NCI-H82 treated with DMSO at 0.1 percent for 48 hours (cell line): ENCODE measurements at regions not wholly inside any gene's neighbourhood (a gene's known extent, or its start where the extent isn't known, plus 50 kb on each side); places are given as distances from the start of the nearest gene placed in this dataset.
"Not testable (repeated sequence)": the region's sequence is repeated elsewhere in the genome, so short reads cannot be mapped to it uniquely, and the experiment has no call there.

ENCODE experiments used
- DNase-seq: peaks from one replicate; lab custom pipeline; 2025; ENCODE audit not compliant: unreplicated experiment; lab: John Stamatoyannopoulos, UW

- no peak for DNase-seq
Observed at GRCh38 chr14:28157887-28158791, 608.4 kb upstream of the FOXG1 start.

- DNase-seq = no peak
Observed at GRCh38 chr14:28161040-28161439, 605.5 kb upstream of the FOXG1 start.

GRCh38 chr14:28163233-28163632, 603.4 kb upstream of the FOXG1 start:
- DNase-seq = peak; percentile 78

DNA sequence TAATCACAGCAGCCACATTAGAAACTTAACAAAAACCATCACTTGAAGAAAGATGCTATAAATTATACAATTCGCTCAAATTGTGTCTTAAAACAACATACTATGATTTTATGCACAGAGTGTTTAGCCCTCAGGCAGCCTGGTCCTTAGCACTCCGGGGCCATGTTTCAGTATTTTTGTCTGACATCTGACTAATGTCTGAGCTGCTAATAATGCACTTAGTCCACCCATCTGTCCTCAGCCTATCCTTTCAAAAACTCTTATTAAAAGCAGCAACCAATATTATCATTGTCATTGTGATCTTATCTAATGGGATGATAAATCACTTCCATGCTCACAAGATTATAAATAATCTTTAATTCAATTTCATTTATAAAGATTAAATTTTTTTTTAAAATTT, 602.7 kb upstream of the FOXG1 start:
- DNase-seq = peak; percentile 75

DNA sequence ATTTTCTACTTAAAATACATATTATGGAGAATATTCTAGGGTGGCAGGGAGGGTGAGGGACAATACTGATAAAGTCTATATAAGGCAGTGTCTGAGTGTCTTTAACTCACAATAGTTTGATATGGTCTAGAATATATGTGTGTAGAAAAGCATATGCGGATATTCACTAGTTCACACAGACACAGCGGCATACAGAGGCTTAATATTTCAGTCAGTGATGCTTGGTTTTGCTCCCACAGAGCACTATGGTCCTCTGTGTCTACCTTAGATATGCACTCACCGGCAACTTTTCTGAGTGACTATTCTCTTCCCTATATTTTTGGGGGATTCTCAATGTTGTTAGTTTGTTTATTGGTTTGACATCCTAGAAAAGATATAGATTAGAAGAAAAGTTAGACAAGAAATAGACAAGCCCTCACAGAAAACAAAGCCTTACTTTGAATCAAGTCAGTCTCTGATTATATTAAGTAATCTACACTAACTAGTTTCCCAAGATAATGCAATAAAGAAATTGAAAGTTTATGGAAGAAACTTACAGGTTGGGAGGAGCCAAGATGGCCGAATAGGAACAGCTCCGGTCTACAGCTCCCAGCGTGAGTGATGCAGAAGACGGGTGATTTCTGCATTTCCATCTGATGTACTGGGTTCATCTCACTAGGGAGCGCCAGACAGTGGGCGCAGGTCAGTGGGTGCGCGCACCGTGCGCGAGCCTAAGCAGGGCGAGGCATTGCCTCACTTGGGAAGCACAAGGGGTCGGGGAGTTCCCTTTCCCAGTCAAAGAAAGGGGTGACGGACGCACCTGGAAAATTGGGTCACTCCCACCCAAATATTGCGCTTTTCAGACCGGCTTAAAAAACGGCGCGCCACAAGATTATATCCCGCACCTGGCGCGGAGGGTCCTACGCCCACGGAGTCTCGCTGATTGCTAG, 578.4 kb upstream of the FOXG1 start:
- DNase-seq = peak; percentile 2

DNA sequence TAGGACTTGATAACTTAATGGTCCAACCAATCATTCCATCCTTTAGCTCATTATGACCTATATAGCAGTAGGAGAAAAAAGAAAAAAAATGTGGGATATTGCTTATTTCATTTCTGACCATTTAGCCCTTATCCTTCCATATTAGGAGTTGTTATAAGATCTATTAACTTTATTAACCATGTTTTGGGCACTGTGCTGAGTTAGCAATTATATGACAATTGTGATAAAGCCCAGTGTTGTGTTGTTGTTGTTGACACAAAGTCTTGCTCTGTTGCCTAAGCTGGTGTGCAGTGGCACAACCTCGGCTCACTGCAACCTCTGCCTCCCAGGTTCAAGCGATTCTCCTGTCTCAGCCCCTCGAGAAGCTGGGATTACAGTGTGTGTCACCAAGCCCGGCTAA, 569.7 kb upstream of the FOXG1 start:
- no peak for DNase-seq

- DNase-seq = no peak
Observed at GRCh38 chr14:28220391-28220790, 546.2 kb upstream of the FOXG1 start.

GRCh38 chr14:28240909-28241308, 525.7 kb upstream of the FOXG1 start:
- DNase-seq = no peak

- DNase-seq = peak; percentile 51
Observed at GRCh38 chr14:28242895-28243294, 523.7 kb upstream of the FOXG1 start.

GRCh38 chr14:28243600-28243999, 523.0 kb upstream of the FOXG1 start:
- DNase-seq = no peak

GRCh38 chr14:28245216-28245615, 521.4 kb upstream of the FOXG1 start:
- DNase-seq = no peak

DNA sequence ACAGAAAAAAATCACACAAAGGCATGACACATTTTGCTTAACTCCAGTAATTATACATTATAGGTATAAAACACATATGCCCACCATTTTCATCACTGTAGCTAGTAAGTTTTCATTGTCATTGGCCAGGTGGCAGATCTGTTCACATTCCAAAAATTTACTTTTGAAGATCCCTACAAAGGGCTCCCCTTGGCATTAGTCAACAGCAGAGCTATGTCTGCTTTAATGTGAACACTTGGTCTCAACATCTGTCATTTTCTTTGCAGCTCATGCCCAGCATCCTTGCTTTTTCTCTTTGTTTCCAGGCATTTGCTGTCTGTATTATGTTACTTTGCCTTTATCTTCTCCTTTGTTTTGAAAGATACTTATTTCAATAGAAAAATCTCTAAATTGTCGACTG, 519.1 kb upstream of the FOXG1 start:
- no peak for DNase-seq

DNA sequence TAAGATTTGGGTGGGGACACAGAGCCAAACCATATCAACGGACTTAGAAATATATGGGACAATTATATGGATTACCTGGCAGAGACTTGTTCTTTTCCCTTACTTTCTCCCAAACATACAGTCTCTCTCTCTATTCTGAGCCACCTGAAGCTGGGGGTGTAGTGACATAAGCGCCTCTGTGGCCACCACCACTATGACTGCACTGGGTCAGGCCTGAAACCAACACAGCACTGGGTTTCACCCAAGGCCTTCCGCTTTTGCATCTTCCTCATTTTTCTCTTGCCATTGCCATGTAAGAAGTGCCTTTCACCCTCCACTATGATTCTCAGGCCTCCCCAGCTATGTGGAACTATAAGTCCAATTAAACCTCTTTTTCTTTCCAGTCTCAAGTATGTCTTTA, 514.5 kb upstream of the FOXG1 start:
- not testable (repeated sequence) for DNase-seq

DNA sequence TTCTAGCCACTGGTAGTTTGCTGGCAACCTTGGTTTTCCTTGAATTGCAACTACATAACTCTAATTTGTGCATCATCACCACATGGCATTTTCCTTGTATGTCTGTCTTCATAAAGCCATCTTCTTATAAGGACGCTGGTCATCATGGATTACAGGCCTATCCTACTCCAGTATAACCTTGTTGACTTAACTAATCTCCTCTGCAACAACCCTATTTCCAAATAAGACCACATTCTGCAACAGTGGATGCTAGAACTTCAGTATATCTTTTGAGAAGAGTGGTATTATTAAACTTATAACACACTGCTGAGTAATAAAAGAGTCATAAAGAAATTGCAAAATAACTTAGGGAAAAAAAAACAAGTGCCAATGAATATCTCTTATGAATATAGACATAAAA, 511.8 kb upstream of the FOXG1 start:
- no peak for DNase-seq

DNA sequence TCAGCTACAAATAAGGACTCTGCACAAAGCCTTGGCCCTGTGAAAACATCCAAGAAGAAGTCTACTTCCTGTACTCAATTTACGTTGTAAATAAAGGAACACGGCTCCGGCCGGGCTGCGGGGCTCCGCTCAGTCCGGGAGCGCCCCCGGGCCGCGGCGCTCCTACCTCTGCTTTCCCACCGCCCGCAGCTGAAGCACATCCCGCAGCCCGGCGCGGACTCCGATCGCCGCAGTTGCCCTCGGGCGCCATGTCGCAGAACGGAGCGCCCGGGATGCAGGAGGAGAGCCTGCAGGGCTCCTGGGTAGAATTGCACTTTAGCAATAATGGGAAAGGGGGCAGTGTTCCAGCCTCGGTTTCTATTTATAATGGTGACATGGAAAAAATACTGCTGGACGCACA, 502.3 kb upstream of the FOXG1 start:
- no peak for DNase-seq

- DNase-seq = no peak
Observed at GRCh38 chr14:28272270-28272669, 494.3 kb upstream of the FOXG1 start.

- no peak for DNase-seq
Observed at GRCh38 chr14:28280530-28280929, 486.1 kb upstream of the FOXG1 start.

DNA sequence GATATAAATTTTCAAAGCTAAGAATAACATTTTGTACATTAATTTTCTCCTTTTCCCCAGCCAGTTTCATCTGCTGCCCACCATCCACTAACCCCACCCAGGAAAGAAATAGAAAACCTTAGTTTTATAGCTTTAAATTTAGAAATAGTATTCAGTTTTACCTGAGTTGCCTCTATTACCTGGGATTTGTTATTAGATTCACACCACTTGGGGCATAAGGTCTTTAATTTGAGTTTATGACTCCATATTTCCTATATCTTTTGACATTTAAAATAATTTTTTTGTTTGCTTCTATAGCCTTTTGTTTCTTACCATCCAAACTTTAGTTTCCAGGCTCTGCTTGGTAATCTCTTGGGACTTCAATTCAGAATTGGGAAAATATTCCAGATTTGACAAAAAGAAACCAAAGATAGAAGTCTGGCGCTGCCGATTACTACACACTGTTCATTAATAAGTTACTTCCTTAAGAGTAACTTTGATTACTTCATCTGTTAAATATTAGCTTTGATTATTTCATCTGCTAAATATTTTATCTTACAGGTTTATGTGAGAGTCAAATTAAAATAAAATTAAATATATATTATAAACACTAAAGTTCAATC, 485.5 kb upstream of the FOXG1 start:
- no peak for DNase-seq

- no peak for DNase-seq
Observed at GRCh38 chr14:28284546-28285300, 481.9 kb upstream of the FOXG1 start.

GRCh38 chr14:28294834-28295440, 471.6 kb upstream of the FOXG1 start:
- no peak for DNase-seq
